ENCODE measurements at regions not wholly inside any gene's neighbourhood (a gene's known extent, or its start where the extent isn't known, plus 50 kb on each side); places are given as distances from the start of the nearest gene placed in this dataset.

DNA sequence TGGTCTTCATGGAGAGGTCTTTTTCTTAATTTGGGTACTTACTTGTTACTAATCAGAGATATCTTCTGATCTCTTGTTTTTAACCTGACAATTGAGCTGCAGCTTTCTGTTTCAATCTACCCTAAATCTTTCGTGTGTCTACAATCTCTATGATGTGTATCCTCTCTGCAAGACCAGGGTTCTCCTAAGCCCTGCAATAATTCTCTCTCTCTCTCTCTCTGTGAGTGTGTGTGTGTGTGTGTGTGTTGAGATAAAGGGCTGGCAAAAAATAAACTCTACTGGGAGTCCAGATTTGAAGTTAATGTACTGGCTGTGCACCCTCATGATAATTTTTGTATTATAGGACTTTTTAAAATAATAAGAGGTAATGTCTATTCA, 57.8 kb upstream of the FBXL7 start:
- TF ChIP-seq, protein P1, sequence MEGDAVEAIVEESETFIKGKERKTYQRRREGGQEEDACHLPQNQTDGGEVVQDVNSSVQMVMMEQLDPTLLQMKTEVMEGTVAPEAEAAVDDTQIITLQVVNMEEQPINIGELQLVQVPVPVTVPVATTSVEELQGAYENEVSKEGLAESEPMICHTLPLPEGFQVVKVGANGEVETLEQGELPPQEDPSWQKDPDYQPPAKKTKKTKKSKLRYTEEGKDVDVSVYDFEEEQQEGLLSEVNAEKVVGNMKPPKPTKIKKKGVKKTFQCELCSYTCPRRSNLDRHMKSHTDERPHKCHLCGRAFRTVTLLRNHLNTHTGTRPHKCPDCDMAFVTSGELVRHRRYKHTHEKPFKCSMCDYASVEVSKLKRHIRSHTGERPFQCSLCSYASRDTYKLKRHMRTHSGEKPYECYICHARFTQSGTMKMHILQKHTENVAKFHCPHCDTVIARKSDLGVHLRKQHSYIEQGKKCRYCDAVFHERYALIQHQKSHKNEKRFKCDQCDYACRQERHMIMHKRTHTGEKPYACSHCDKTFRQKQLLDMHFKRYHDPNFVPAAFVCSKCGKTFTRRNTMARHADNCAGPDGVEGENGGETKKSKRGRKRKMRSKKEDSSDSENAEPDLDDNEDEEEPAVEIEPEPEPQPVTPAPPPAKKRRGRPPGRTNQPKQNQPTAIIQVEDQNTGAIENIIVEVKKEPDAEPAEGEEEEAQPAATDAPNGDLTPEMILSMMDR (IDR thresholded peaks at IDR 0.05), result no peak
- TF ChIP-seq POLR2A (IDR thresholded peaks at IDR 0.05), result no peak

All from testis (tissue), 2 donors.